ENCODE measurements at regions not wholly inside any gene's neighbourhood (a gene's known extent, or its start where the extent isn't known, plus 50 kb on each side); places are given as distances from the start of the nearest gene placed in this dataset.

DNA sequence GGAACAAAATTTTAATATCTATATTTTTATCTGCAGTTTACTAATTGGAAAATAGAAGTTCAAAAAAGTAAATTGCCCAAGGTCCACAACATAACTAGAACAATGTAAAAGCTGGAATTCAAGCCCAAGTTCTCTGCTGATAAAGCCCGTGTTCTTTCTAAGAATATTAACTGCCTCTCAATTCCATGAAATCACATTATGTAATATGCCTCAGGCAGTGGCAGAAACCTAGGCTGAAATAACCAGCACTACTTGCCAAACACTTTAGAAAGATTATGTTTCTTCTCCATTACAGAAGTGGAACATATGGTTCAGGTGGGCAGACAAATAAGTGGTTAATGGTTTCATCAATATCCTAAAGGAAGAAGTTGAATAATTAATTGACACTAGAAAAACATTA, 56.7 kb upstream of the ADGRL3 start:
- TF ChIP-seq CREB1 (CRISPR knock-in tag; IDR thresholded peaks at IDR 0.05; ENCODE audit: low read depth) (no peak), EZH2phosphoT487 (IDR thresholded peaks at IDR 0.05; ENCODE audit: unreplicated experiment) (no peak), POLR2AphosphoS5 (IDR thresholded peaks at IDR 0.05; ENCODE audit: low read depth) (no peak), EZH2 (IDR thresholded peaks at IDR 0.05; ENCODE audit: low read depth, unreplicated experiment) (no peak)
